ENCODE measurements at regions not wholly inside any gene's neighbourhood (a gene's known extent, or its start where the extent isn't known, plus 50 kb on each side); places are given as distances from the start of the nearest gene placed in this dataset.

DNA sequence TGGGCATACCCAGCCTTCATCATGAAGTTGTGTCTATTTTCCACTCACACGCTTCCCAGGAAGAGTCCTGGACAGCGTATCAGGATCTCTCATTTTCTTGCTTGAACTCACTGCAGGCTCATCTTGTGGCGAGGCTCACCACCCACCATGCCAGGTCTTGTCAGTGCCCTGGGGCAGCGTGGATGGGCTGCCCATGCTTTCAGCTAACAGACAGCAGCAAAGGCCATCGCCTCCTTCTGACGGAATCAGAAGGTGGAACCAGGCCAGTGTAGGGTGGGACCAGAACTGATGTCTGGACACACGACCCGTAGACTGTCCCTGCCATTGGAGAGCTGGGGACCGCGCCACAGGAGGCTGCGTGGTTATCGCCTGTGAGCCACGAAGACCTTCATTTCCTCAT lies 169.4 kb downstream of the FOXL1 start:
- 47% methylated on average over 13 of the region's 13 CpGs for WGBS (ENCODE audit: insufficient coverage, insufficient replicate concordance, low lambda C conversion rate, missing lambda C conversion rate)
- CTCF ChIA-PET, result no interaction called here
- Histone ChIP-seq H3K9ac (ENCODE audit: control insufficient read depth, insufficient read depth, low read length) (no peak overlapping the region), H3K9me3 (replicated peaks; ENCODE audit: control insufficient read depth, insufficient read depth, low read length) (no peaks in the 10 kb centered on the region), H3K27me3 (replicated peaks in 1 of 2; ENCODE audit: control insufficient read depth in 2 of 2, insufficient read depth in 2 of 2, low read length in 1 of 2) (no peaks in the 10 kb centered on the region; a peak in 1 of 4 replicates), H3K4me1 (ENCODE audit: control insufficient read depth, insufficient read depth, low read length) (no peaks in the 10 kb centered on the region), H2AFZ (ENCODE audit: control insufficient read depth, low read depth, low read length) (no peak overlapping the region), H3K4me2 (ENCODE audit: control insufficient read depth, insufficient read depth) (no peak overlapping the region), H3K79me2 (ENCODE audit: control insufficient read depth, insufficient read depth, low read length) (no peaks in the 10 kb centered on the region), H3K27ac (ENCODE audit: control insufficient read depth, insufficient read depth) (no peak overlapping the region), H4K20me1 (ENCODE audit: control insufficient read depth, insufficient read depth) (no peaks in the 10 kb centered on the region), H3K4me3 (no peak overlapping the region), H3K36me3 (ENCODE audit: control insufficient read depth in 2 of 2, insufficient read depth in 2 of 2, low read length in 1 of 2) (no peaks in the 10 kb centered on the region)
- no TSS peak for BruUV-seq (replicated peaks)
- DNase-seq (ENCODE audit: low read depth, low spot score) (no peak), FAIRE-seq (no peak), ATAC-seq (no peak)
- POLR2A ChIA-PET, result no interaction called here
- RAD21 ChIA-PET (ENCODE audit: unreplicated experiment), result no interaction called here
- intact Hi-C loops (cut with micrococcal nuclease; ENCODE audit: unreplicated experiment) (no loop called here), in situ Hi-C loops (cut with MboI) (no loop called here)
- TF ChIP-seq, protein P1, sequence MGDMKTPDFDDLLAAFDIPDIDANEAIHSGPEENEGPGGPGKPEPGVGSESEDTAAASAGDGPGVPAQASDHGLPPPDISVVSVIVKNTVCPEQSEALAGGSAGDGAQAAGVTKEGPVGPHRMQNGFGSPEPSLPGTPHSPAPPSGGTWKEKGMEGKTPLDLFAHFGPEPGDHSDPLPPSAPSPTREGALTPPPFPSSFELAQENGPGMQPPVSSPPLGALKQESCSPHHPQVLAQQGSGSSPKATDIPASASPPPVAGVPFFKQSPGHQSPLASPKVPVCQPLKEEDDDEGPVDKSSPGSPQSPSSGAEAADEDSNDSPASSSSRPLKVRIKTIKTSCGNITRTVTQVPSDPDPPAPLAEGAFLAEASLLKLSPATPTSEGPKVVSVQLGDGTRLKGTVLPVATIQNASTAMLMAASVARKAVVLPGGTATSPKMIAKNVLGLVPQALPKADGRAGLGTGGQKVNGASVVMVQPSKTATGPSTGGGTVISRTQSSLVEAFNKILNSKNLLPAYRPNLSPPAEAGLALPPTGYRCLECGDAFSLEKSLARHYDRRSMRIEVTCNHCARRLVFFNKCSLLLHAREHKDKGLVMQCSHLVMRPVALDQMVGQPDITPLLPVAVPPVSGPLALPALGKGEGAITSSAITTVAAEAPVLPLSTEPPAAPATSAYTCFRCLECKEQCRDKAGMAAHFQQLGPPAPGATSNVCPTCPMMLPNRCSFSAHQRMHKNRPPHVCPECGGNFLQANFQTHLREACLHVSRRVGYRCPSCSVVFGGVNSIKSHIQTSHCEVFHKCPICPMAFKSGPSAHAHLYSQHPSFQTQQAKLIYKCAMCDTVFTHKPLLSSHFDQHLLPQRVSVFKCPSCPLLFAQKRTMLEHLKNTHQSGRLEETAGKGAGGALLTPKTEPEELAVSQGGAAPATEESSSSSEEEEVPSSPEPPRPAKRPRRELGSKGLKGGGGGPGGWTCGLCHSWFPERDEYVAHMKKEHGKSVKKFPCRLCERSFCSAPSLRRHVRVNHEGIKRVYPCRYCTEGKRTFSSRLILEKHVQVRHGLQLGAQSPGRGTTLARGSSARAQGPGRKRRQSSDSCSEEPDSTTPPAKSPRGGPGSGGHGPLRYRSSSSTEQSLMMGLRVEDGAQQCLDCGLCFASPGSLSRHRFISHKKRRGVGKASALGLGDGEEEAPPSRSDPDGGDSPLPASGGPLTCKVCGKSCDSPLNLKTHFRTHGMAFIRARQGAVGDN (IDR thresholded peaks at IDR 0.05), result no peak
- TF ChIP-seq RB1 (IDR thresholded peaks at IDR 0.05; ENCODE audit: borderline replicate concordance) (no peak), NRF1 (conservative IDR thresholded peaks at IDR 0.05; ENCODE audit: low read depth, low read length) (no peak), ESRRA (IDR thresholded peaks at IDR 0.05; ENCODE audit: low read length) (no peak), SREBF2 (IDR thresholded peaks at IDR 0.05; ENCODE audit: low read length) (no peak), RUNX3 (IDR thresholded peaks at IDR 0.05; ENCODE audit: low read length) (no peak), TARDBP (IDR thresholded peaks at IDR 0.05; ENCODE audit: borderline replicate concordance) (no peak), PML (IDR thresholded peaks at IDR 0.05; ENCODE audit: low read length) (no peak), TAF1 (IDR thresholded peaks at IDR 0.05; ENCODE audit: borderline replicate concordance, low read depth, low read length) (no peak), TCF7 (IDR thresholded peaks at IDR 0.05; ENCODE audit: borderline replicate concordance) (no peak), FOS (IDR thresholded peaks at IDR 0.05; ENCODE audit: borderline replicate concordance, extremely low read depth, insufficient read length) (no peak)
- TF ChIP-seq, protein P2, sequence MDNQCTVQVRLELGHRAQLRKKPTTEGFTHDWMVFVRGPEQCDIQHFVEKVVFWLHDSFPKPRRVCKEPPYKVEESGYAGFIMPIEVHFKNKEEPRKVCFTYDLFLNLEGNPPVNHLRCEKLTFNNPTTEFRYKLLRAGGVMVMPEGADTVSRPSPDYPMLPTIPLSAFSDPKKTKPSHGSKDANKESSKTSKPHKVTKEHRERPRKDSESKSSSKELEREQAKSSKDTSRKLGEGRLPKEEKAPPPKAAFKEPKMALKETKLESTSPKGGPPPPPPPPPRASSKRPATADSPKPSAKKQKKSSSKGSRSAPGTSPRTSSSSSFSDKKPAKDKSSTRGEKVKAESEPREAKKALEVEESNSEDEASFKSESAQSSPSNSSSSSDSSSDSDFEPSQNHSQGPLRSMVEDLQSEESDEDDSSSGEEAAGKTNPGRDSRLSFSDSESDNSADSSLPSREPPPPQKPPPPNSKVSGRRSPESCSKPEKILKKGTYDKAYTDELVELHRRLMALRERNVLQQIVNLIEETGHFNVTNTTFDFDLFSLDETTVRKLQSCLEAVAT (IDR thresholded peaks at IDR 0.05), result no peak
- TF ChIP-seq, protein P3, sequence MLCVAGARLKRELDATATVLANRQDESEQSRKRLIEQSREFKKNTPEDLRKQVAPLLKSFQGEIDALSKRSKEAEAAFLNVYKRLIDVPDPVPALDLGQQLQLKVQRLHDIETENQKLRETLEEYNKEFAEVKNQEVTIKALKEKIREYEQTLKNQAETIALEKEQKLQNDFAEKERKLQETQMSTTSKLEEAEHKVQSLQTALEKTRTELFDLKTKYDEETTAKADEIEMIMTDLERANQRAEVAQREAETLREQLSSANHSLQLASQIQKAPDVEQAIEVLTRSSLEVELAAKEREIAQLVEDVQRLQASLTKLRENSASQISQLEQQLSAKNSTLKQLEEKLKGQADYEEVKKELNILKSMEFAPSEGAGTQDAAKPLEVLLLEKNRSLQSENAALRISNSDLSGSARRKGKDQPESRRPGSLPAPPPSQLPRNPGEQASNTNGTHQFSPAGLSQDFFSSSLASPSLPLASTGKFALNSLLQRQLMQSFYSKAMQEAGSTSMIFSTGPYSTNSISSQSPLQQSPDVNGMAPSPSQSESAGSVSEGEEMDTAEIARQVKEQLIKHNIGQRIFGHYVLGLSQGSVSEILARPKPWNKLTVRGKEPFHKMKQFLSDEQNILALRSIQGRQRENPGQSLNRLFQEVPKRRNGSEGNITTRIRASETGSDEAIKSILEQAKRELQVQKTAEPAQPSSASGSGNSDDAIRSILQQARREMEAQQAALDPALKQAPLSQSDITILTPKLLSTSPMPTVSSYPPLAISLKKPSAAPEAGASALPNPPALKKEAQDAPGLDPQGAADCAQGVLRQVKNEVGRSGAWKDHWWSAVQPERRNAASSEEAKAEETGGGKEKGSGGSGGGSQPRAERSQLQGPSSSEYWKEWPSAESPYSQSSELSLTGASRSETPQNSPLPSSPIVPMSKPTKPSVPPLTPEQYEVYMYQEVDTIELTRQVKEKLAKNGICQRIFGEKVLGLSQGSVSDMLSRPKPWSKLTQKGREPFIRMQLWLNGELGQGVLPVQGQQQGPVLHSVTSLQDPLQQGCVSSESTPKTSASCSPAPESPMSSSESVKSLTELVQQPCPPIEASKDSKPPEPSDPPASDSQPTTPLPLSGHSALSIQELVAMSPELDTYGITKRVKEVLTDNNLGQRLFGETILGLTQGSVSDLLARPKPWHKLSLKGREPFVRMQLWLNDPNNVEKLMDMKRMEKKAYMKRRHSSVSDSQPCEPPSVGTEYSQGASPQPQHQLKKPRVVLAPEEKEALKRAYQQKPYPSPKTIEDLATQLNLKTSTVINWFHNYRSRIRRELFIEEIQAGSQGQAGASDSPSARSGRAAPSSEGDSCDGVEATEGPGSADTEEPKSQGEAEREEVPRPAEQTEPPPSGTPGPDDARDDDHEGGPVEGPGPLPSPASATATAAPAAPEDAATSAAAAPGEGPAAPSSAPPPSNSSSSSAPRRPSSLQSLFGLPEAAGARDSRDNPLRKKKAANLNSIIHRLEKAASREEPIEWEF (IDR thresholded peaks at IDR 0.05; ENCODE audit: insufficient replicate concordance, low read depth, low read length), result no peak
- SMC1A ChIA-PET (ENCODE audit: uncharacterized antibody, unreplicated experiment), result interaction anchor here (0.7 to 1.5 kb wide), 2 partner anchors 9 to 12 kb away, joined by 3 to 4 read pairs; no protein-coding TSS in a partner anchor
